ENCODE measurements at regions not wholly inside any gene's neighbourhood (a gene's known extent, or its start where the extent isn't known, plus 50 kb on each side); places are given as distances from the start of the nearest gene placed in this dataset.

GRCh38 chr15:95175914-95176658, 944.7 kb downstream of the MCTP2 start:
- H3K27ac ChIP-seq: no peak overlapping the region
- TF ChIP-seq ZFX (IDR thresholded peaks at IDR 0.05; ENCODE audit: borderline replicate concordance): no peak
- no peak for TF ChIP-seq CTCF (IDR thresholded peaks at IDR 0.05)

GRCh38 chr15:95176794-95177577, 945.6 kb downstream of the MCTP2 start:
- H3K27ac ChIP-seq: no peak overlapping the region

GRCh38 chr15:95180530-95180929, 949.2 kb downstream of the MCTP2 start:
- TF ChIP-seq CTCF (IDR thresholded peaks at IDR 0.05): no peak
- no peak for TF ChIP-seq ZFX (IDR thresholded peaks at IDR 0.05; ENCODE audit: borderline replicate concordance)
- no peak overlapping the region for H3K27ac ChIP-seq

More at GRCh38 chr15:95176794-95177577, 945.6 kb downstream of the MCTP2 start:
- no peak for TF ChIP-seq CTCF (IDR thresholded peaks at IDR 0.05)
- TF ChIP-seq ZFX (IDR thresholded peaks at IDR 0.05; ENCODE audit: borderline replicate concordance): no peak

GRCh38 chr15:95182091-95182490, 950.7 kb downstream of the MCTP2 start:
- H3K27ac ChIP-seq: no peak overlapping the region
- TF ChIP-seq ZFX (IDR thresholded peaks at IDR 0.05; ENCODE audit: borderline replicate concordance) (no peak), CTCF (IDR thresholded peaks at IDR 0.05) (no peak)

- TF ChIP-seq CTCF (IDR thresholded peaks at IDR 0.05): no peak
- no peak for TF ChIP-seq ZFX (IDR thresholded peaks at IDR 0.05; ENCODE audit: borderline replicate concordance)
- no peak overlapping the region for H3K27ac ChIP-seq
These were observed 961.6 kb downstream of the MCTP2 start for GRCh38 chr15:95192923-95193322.

- TF ChIP-seq ZFX (IDR thresholded peaks at IDR 0.05; ENCODE audit: borderline replicate concordance): no peak
- no peak for TF ChIP-seq CTCF (IDR thresholded peaks at IDR 0.05)
These were observed 963.4 kb downstream of the MCTP2 start for GRCh38 chr15:95194746-95195145.

More at GRCh38 chr15:95194746-95195145, 963.4 kb downstream of the MCTP2 start:
- no peak overlapping the region for H3K27ac ChIP-seq

Data from 22Rv1 (cell line).